CD14-positive monocyte (primary cell): ENCODE measurements at regions not wholly inside any gene's neighbourhood (a gene's known extent, or its start where the extent isn't known, plus 50 kb on each side); places are given as distances from the start of the nearest gene placed in this dataset.

Source experiments
- DNase-seq, 3 donors: peaks; one replicate each; pipeline ENCODE4 v3.0.0-alpha.2; 2011 to 2022
- H2AFZ ChIP-seq: 2 replicates; pipeline ENCODE4 v1.6.0; 2012; ENCODE audit warnings: mild to moderate bottlenecking, low read depth, low read length, inconsistent platforms; ENCODE audit not compliant: insufficient read depth, poor library complexity, severe bottlenecking
- H3K27ac ChIP-seq, 2 donors: 1 replicate in 1 of 2; 2 replicates in 1 of 2; pipeline ENCODE4 v1.5.1; 2012 to 2013; ENCODE audit warnings: low read length in 2 of 2, control low read depth in 1 of 2, inconsistent platforms in 1 of 2, low read depth in 1 of 2, mild to moderate bottlenecking in 1 of 2
- H3K27me3 ChIP-seq, 2 donors: one replicate each; pipeline versions ENCODE4 v1.6.0 to v1.6.1; 2011 to 2013; ENCODE audit warnings: low read length in 2 of 2; ENCODE audit not compliant: control insufficient read depth in 2 of 2, insufficient read depth in 2 of 2
- H3K36me3 ChIP-seq, 2 donors: replicated peaks in 1 of 2; 1 replicate in 1 of 2; 2 replicates in 1 of 2; pipeline versions ENCODE4 v1.5.1 to v1.6.1; 2012 to 2013; ENCODE audit warnings: low read length in 2 of 2, control low read depth in 1 of 2, inconsistent platforms in 1 of 2, mild to moderate bottlenecking in 1 of 2; ENCODE audit not compliant: insufficient read depth in 2 of 2, control insufficient read depth in 1 of 2
- H3K4me1 ChIP-seq, 2 donors: 1 replicate in 1 of 2; 2 replicates in 1 of 2; pipeline versions ENCODE4 v1.5.1 to v1.6.1; 2012 to 2013; ENCODE audit warnings: low read length in 2 of 2, control low read depth in 1 of 2, inconsistent platforms in 1 of 2, mild to moderate bottlenecking in 1 of 2, moderate library complexity in 1 of 2; ENCODE audit not compliant: insufficient read depth in 2 of 2, control insufficient read depth in 1 of 2
- H3K4me2 ChIP-seq: replicated peaks from 2 replicates; pipeline ENCODE3; 2012; ENCODE audit warnings: low read length, moderate library complexity, mild to moderate bottlenecking; ENCODE audit not compliant: poor library complexity, severe bottlenecking; ENCODE audit errors: extremely low read depth
- H3K4me3 ChIP-seq, 3 experiments: fragments of 200-600 bp in 1 of 3; sonication (generic) in 1 of 3; replicated peaks in 1 of 3; 1 replicate in 2 of 3; 2 replicates in 1 of 3; pipeline ENCODE4 v1.5.1; 2011 to 2013; ENCODE audit warnings: low read length in 3 of 3, mild to moderate bottlenecking in 3 of 3, control low read depth in 2 of 3, low read depth in 2 of 3, inconsistent platforms in 1 of 3, moderate library complexity in 1 of 3
- H3K79me2 ChIP-seq: 2 replicates; pipeline ENCODE4 v1.6.0; 2012; ENCODE audit warnings: mild to moderate bottlenecking, control low read depth, inconsistent platforms, low read length, moderate library complexity; ENCODE audit not compliant: insufficient read depth
- H3K9ac ChIP-seq: 2 replicates; pipeline ENCODE4 v1.6.0; 2017; ENCODE audit warnings: low read length, mild to moderate bottlenecking; ENCODE audit not compliant: insufficient read depth, poor library complexity, severe bottlenecking
- H3K9me3 ChIP-seq, 2 donors: replicated peaks in 1 of 2; 1 replicate in 1 of 2; 2 replicates in 1 of 2; pipeline versions ENCODE4 v1.5.1 to v1.6.1; 2012 to 2013; ENCODE audit warnings: low read length in 2 of 2, control low read depth in 1 of 2; ENCODE audit not compliant: control insufficient read depth in 1 of 2, insufficient read depth in 1 of 2
- H4K20me1 ChIP-seq: 2 replicates; pipeline ENCODE4 v1.6.0; 2012; ENCODE audit warnings: mild to moderate bottlenecking, low read length, control low read depth, moderate library complexity; ENCODE audit not compliant: insufficient read depth
- H3K27ac Mint-ChIP-seq, 7 donors: one replicate each; pipeline ENCODE4 v1.8.0; 2020; ENCODE audit warnings: mild to moderate bottlenecking in 7 of 7, mixed read lengths in 7 of 7, moderate library complexity in 6 of 7, inconsistent platforms in 2 of 7
- H3K27me3 Mint-ChIP-seq, 3 donors: one replicate each; pipeline ENCODE4 v1.8.0; 2021 to 2022; ENCODE audit warnings: low read depth in 3 of 3, mild to moderate bottlenecking in 3 of 3, mixed read lengths in 3 of 3, moderate library complexity in 3 of 3, inconsistent platforms in 1 of 3
- H3K36me3 Mint-ChIP-seq, 2 donors: one replicate each; pipeline ENCODE4 v1.8.0; 2020; ENCODE audit warnings: mixed read lengths in 2 of 2, inconsistent platforms in 1 of 2, mild to moderate bottlenecking in 1 of 2
- H3K4me1 Mint-ChIP-seq: one replicate; pipeline ENCODE4 v1.8.0; 2020; ENCODE audit warnings: mild to moderate bottlenecking, mixed read lengths
- H3K4me3 Mint-ChIP-seq, 2 donors: one replicate each; pipeline ENCODE4 v1.8.0; 2020; ENCODE audit warnings: mild to moderate bottlenecking in 2 of 2, mixed read lengths in 2 of 2, moderate library complexity in 1 of 2
- H3K9me3 Mint-ChIP-seq, 7 donors: one replicate each; pipeline ENCODE4 v1.8.0; 2020 to 2022; ENCODE audit warnings: mixed read lengths in 7 of 7, mild to moderate bottlenecking in 6 of 7, moderate library complexity in 6 of 7, inconsistent platforms in 2 of 7
- CTCF ChIP-seq: fragments of 200-600 bp; IDR thresholded peaks from one replicate; pipeline ENCODE4 v1.8.0; 2022; ENCODE audit warnings: antibody characterized with exemption, mild to moderate bottlenecking
- WGBS: methylation state at CpG from one replicate; pipeline ENCODE4 v1.1.5; 2013; ENCODE audit warnings: missing lambda C conversion rate; ENCODE audit not compliant: insufficient coverage; 5-methylcytosine and 5-hydroxymethylcytosine counted together
- intact Hi-C, 2 donors: fragments of 100-400 bp; cut with micrococcal nuclease; formaldehyde crosslinking; loops; one replicate each; pipeline versions ENCODE4 v1.15.0 to v1.15.1; 2023

DNA sequence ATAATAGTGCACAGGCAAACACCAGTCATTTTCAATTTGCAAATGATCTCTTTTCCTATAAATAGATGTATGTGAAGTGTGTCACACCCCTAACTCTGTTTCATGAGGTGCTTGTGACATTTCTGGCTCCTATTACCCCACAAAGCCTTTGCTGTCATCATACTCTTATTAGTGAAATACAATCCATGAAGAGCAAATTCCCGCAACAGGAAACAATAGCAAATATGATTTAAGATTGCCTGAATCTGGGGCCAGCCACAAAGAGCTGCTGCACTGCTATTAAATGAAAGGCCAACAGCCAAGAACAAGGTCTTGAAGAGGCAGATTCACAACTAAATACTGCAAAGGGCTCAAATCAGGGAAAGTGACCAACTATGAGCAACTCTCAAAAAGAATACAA is 96.3 kb upstream of the CAV2 start:
- Histone ChIP-seq H2AFZ (no peak overlapping the region), H3K27ac (no peak overlapping the region), H3K4me2 (no peak overlapping the region), H3K9me3 (no peaks in the 10 kb centered on the region), H3K4me1 (no peaks in the 10 kb centered on the region), H3K27me3 (no peaks in the 10 kb centered on the region), H3K4me3 (no peak overlapping the region), H3K36me3 (no peaks in the 10 kb centered on the region), H3K9ac (no peak overlapping the region), H3K79me2 (no peaks in the 10 kb centered on the region), H4K20me1 (no peaks in the 10 kb centered on the region)
- peaks cover 3 to 6% (median 4%) of the 10 kb centered on the region in 3 donors for H3K27me3 Mint-ChIP-seq
- H3K4me3 Mint-ChIP-seq, result no peak overlapping the region
- H3K4me1 Mint-ChIP-seq, result no peaks in the 10 kb centered on the region
- WGBS, result no CpG with 5 or more reads among the region's 1 CpG
- H3K27ac Mint-ChIP-seq, result no peak overlapping the region
- intact Hi-C loops, result no loop called here
- peaks cover 0 to 5% (median 1%) of the 10 kb centered on the region in 7 donors for H3K9me3 Mint-ChIP-seq
- H3K36me3 Mint-ChIP-seq, result no peaks in the 10 kb centered on the region
- no peak for TF ChIP-seq CTCF
- DNase-seq, result no peak

DNA sequence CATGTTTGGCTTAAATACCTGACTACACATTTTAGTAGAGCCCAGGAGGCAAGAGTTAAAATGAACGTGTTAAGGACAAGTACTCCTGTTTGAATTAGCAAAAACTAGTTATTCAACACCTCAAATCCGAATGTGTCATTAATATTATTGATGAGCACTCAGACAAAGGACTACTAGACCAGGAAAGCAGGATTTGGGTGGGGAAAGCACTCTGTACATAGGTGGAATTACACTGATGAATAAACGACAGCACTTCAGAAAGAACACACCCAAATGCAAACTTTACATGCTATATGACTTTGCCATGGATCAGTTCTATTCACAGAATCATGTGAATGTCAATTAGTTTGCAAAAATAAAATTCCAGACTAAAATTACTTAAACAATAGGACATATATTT is 95.1 kb upstream of the CAV2 start:
- WGBS, result no CpG with 5 or more reads among the region's 3 CpGs
- H3K4me3 ChIP-seq, result no peak overlapping the region
- no peak for TF ChIP-seq CTCF
- no peaks in the 10 kb centered on the region for H3K27me3 ChIP-seq
- no peak overlapping the region for H3K4me2 ChIP-seq
- H3K9me3 Mint-ChIP-seq, result peaks cover 0 to 7% (median 2%) of the 10 kb centered on the region in 7 donors
- H3K9me3 ChIP-seq, result no peaks in the 10 kb centered on the region
- H3K4me3 Mint-ChIP-seq, result no peak overlapping the region
- H3K27me3 Mint-ChIP-seq, result peaks cover 2 to 6% (median 4%) of the 10 kb centered on the region in 3 donors
- no peak overlapping the region for H3K27ac ChIP-seq
- H4K20me1 ChIP-seq, result no peaks in the 10 kb centered on the region
- H3K36me3 ChIP-seq, result no peaks in the 10 kb centered on the region
- no peak overlapping the region for H3K27ac Mint-ChIP-seq
- no peaks in the 10 kb centered on the region for H3K36me3 Mint-ChIP-seq
- no peaks in the 10 kb centered on the region for H3K4me1 ChIP-seq
- no peaks in the 10 kb centered on the region for H3K4me1 Mint-ChIP-seq
- DNase-seq, result no peak
- intact Hi-C loops, result no loop called here
- no peak overlapping the region for H3K9ac ChIP-seq
- no peak overlapping the region for H2AFZ ChIP-seq
- no peaks in the 10 kb centered on the region for H3K79me2 ChIP-seq
